ENCODE measurements at regions not wholly inside any gene's neighbourhood (a gene's known extent, or its start where the extent isn't known, plus 50 kb on each side); places are given as distances from the start of the nearest gene placed in this dataset.

DNA sequence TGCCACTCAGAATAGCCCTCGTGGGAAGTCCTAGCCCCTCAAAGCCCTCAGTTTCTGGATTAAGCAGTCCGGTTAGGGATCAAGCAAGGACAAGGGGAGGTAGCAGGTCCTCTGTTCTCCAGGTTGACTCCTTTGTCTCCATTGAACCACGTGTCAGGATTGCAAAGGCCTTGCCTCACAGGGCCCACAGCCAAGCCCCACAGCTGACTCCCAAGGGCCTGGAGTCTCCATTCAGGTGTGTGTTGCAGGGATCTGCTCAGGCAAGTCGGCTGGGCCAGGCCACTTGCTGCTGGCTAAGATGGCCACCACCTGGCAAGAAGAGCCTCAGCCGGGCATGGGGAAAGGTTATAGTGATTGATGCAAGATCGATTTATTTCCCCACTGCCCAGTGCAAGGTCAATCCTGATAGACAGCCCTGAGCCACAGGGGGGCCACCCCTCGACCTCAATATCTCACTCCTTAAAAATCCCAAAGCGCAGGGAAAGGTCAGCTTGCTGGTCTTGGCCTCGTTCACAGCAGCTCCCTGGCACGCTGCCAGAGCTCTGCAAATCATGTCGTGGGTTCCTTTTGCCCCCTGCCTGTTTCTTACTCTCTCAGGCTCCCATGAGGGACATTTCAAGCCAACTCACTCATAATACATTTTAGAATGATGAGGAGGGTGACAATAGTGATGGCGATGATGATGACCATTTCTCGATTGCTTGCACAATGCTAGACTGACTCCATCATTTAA, 75.9 kb downstream of the EDN3 start:
- 63% methylated on average over 8 of the region's 13 CpGs for WGBS (ENCODE audit: insufficient coverage)
- no peak for DNase-seq (ENCODE audit: low read depth in 4 of 6, low spot score in 6 of 6)
- no peaks in the 10 kb centered on the region for H3K27me3 ChIP-seq (ENCODE audit: control insufficient read depth, insufficient read depth, low read length)
- H3K36me3 ChIP-seq (ENCODE audit: control insufficient read depth, insufficient read depth, low read length): no peaks in the 10 kb centered on the region
- peaks cover 9% of the 10 kb centered on the region for H3K4me1 ChIP-seq (ENCODE audit: control insufficient read depth, insufficient read depth, low read length)
- no peaks in the 10 kb centered on the region for H3K9me3 ChIP-seq (ENCODE audit: control insufficient read depth, insufficient read depth, low read length)
- H3K4me3 ChIP-seq (ENCODE audit: low read depth, low read length): no peak overlapping the region
- no peak overlapping the region for H3K27ac ChIP-seq (ENCODE audit: low read depth, low read length)

DNA sequence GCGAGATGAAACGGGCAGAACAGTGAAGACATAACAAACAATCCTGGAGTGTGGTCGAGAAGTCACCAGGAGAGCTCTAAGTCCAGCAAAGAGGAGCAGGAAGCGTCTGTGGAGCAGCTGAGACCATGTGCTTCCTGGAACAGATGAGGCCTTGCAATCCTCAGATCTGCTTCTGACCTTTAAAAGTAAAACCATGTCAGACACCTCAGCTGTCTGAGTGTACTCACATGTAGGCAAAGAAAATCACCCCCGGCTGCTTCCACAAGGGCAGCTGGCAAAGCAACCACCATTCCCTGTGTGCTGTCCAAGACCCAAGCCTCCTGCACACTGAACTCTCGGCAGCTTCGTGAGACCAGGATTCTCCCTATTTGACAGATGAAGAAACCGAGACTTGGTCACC, 76.6 kb downstream of the EDN3 start:
- peaks cover 16% of the 10 kb centered on the region for H3K4me1 ChIP-seq (ENCODE audit: control insufficient read depth, insufficient read depth, low read length)
- no peak for DNase-seq (ENCODE audit: low read depth in 4 of 6, low spot score in 6 of 6)
- H3K27ac ChIP-seq (ENCODE audit: low read depth, low read length): no peak overlapping the region
- H3K9me3 ChIP-seq (ENCODE audit: control insufficient read depth, insufficient read depth, low read length): no peaks in the 10 kb centered on the region
- no peaks in the 10 kb centered on the region for H3K36me3 ChIP-seq (ENCODE audit: control insufficient read depth, insufficient read depth, low read length)
- no peaks in the 10 kb centered on the region for H3K27me3 ChIP-seq (ENCODE audit: control insufficient read depth, insufficient read depth, low read length)
- 67% methylated on average over 5 of the region's 8 CpGs for WGBS (ENCODE audit: insufficient coverage)
- H3K4me3 ChIP-seq (ENCODE audit: low read depth, low read length): no peak overlapping the region

DNA sequence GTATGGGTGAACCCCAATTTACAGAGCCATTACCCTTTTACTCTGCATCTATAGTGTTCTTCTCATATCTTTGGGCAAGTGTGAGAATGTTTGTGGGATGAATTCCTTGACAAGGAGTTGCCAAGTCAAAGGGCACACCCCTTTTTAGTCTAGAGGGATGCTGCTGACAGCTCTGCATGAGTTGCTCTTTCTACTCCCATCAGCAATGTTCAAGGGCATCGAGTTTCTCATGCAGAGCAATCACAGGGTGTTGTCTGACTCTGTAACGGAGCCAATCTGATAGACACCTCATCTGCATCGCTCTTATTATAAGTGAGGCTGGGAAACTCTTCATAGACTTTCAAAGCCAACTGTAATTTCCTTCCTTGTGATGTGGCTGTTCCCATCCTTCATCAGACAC, 77.4 kb downstream of the EDN3 start:
- Histone ChIP-seq H3K36me3 (ENCODE audit: control insufficient read depth, insufficient read depth, low read length) (no peaks in the 10 kb centered on the region), H3K4me3 (ENCODE audit: low read depth, low read length) (no peak overlapping the region), H3K27ac (ENCODE audit: low read depth, low read length) (no peak overlapping the region), H3K9me3 (ENCODE audit: control insufficient read depth, insufficient read depth, low read length) (no peaks in the 10 kb centered on the region), H3K27me3 (ENCODE audit: control insufficient read depth, insufficient read depth, low read length) (no peaks in the 10 kb centered on the region), H3K4me1 (ENCODE audit: control insufficient read depth, insufficient read depth, low read length) (peaks cover 25% of the 10 kb centered on the region)
- DNase-seq (ENCODE audit: low read depth in 4 of 6, low spot score in 6 of 6): no peak
- WGBS (ENCODE audit: insufficient coverage): 40% methylated on average over 1 of the region's 3 CpGs

DNA sequence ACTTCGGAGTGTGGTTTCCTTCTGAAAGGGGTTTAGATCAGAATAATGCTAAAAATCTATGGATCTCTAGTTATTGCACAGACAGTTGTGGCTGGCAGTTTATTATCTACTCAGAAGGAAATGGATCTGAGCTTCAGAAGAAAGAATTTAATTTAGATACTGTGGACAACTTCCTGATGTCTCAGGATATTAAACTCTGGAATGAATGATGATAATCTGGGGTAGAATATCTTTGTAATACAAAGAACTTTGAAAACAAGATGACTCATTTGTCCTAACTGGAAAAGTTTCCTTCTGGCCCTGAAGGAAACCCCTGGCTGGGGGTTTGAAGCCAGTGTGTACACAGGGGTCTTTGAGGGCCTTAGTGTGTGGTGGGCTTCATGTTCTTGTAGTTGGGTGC, 78.0 kb downstream of the EDN3 start:
- no peak overlapping the region for H3K27ac ChIP-seq (ENCODE audit: low read depth, low read length)
- no peaks in the 10 kb centered on the region for H3K27me3 ChIP-seq (ENCODE audit: control insufficient read depth, insufficient read depth, low read length)
- no peak overlapping the region for H3K4me3 ChIP-seq (ENCODE audit: low read depth, low read length)
- H3K36me3 ChIP-seq (ENCODE audit: control insufficient read depth, insufficient read depth, low read length): no peaks in the 10 kb centered on the region
- no CpG with 5 or more reads among the region's 1 CpG for WGBS (ENCODE audit: insufficient coverage)
- peaks cover 26% of the 10 kb centered on the region for H3K4me1 ChIP-seq (ENCODE audit: control insufficient read depth, insufficient read depth, low read length)
- no peaks in the 10 kb centered on the region for H3K9me3 ChIP-seq (ENCODE audit: control insufficient read depth, insufficient read depth, low read length)
- no peak for DNase-seq (ENCODE audit: low read depth in 4 of 6, low spot score in 6 of 6)

DNA sequence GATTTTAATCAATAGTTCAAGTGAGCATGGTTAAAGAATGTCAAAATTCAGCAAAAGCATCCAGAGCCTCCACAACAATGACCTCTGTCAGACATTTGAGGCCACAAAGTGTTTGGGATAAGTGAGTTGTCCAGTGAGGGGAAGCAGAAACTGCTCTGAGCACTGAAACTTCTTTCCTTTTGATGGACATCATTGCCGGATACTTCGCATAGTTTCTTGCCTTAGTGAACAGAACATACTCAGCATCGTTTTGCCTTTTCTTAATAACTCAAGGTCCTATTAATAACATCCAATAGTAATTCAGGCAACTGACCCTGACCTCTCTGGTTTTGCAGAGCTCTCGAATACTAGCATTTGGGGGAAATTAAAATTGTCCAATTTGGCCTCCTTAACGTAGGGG, 78.6 kb downstream of the EDN3 start:
- DNase-seq (ENCODE audit: low read depth in 4 of 6, low spot score in 6 of 6): no peak
- no peak overlapping the region for H3K27ac ChIP-seq (ENCODE audit: low read depth, low read length)
- 74% methylated on average over 3 of the region's 5 CpGs for WGBS (ENCODE audit: insufficient coverage)

DNA sequence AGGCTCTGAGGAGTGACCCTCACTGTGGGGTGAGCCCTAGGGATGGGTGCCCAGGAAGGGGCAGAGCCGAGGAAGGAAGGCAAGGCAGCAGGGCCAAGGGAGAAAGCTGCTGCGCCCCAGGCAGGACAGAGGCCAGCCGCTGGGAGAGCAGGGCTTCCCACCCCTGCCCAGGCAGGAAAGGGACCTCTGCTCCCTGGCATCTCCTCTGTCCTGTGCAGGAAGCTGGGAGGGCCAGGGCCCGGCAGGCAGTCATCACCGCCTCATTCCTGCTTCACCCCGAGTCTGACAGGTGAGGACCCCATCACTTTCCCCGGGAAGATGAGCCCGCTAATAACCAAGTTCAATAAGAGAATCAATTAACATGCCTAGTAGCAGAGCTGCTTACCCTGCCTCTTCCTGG, 81.3 kb downstream of the EDN3 start:
- WGBS (ENCODE audit: insufficient coverage): 56% methylated on average over 7 of the region's 8 CpGs
- no peak for DNase-seq (ENCODE audit: low read depth in 4 of 6, low spot score in 6 of 6)
- peaks cover 21% of the 10 kb centered on the region for H3K4me1 ChIP-seq (ENCODE audit: control insufficient read depth, insufficient read depth, low read length)
- no peaks in the 10 kb centered on the region for H3K27me3 ChIP-seq (ENCODE audit: control insufficient read depth, insufficient read depth, low read length)
- H3K4me3 ChIP-seq (ENCODE audit: low read depth, low read length): no peak overlapping the region
- H3K36me3 ChIP-seq (ENCODE audit: control insufficient read depth, insufficient read depth, low read length): no peaks in the 10 kb centered on the region
- no peaks in the 10 kb centered on the region for H3K9me3 ChIP-seq (ENCODE audit: control insufficient read depth, insufficient read depth, low read length)
- H3K27ac ChIP-seq (ENCODE audit: low read depth, low read length): no peak overlapping the region

More for the DNA sequence above, 78.6 kb downstream of the EDN3 start:
- Histone ChIP-seq H3K27me3 (ENCODE audit: control insufficient read depth, insufficient read depth, low read length) (no peaks in the 10 kb centered on the region), H3K4me3 (ENCODE audit: low read depth, low read length) (no peak overlapping the region), H3K9me3 (ENCODE audit: control insufficient read depth, insufficient read depth, low read length) (no peaks in the 10 kb centered on the region), H3K4me1 (ENCODE audit: control insufficient read depth, insufficient read depth, low read length) (peaks cover 26% of the 10 kb centered on the region), H3K36me3 (ENCODE audit: control insufficient read depth, insufficient read depth, low read length) (no peaks in the 10 kb centered on the region)

DNA sequence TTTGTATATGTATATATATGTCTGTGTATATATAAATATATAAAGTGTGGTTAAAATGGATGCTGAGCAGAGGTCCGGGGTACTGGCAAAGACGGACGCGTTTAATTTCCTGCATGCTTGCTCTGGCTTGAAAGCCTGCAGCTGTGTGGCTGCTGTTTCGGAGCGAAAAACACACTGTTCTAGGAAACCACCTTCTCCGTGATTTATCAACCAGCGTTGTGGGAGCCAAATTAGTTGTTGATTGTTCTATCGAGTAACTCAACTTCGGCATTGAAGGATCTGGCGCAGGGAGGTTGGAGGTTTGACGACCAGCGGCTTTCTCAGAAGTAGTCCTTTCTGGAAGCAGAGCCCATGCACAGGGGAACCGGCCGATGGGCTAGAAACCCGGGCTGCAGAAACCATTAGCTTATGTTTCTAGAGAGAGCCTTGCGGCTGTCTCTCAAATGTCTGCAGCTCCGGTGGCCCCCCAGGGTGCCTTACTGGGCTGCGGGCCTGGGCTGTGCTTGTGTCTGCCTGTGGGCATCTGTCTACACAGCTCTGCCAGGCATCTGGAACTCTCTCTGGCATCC, 81.8 kb downstream of the EDN3 start:
- peak in 1 of 6 donors; percentile 78 for DNase-seq (ENCODE audit: low read depth in 4 of 6, low spot score in 6 of 6)
- Histone ChIP-seq H3K4me1 (ENCODE audit: control insufficient read depth, insufficient read depth, low read length) (peaks cover 22% of the 10 kb centered on the region), H3K27ac (ENCODE audit: low read depth, low read length) (no peak overlapping the region), H3K4me3 (ENCODE audit: low read depth, low read length) (no peak overlapping the region), H3K36me3 (ENCODE audit: control insufficient read depth, insufficient read depth, low read length) (no peaks in the 10 kb centered on the region), H3K9me3 (ENCODE audit: control insufficient read depth, insufficient read depth, low read length) (no peaks in the 10 kb centered on the region), H3K27me3 (ENCODE audit: control insufficient read depth, insufficient read depth, low read length) (no peaks in the 10 kb centered on the region)
- 66% methylated on average over 18 of the region's 19 CpGs for WGBS (ENCODE audit: insufficient coverage)

DNA sequence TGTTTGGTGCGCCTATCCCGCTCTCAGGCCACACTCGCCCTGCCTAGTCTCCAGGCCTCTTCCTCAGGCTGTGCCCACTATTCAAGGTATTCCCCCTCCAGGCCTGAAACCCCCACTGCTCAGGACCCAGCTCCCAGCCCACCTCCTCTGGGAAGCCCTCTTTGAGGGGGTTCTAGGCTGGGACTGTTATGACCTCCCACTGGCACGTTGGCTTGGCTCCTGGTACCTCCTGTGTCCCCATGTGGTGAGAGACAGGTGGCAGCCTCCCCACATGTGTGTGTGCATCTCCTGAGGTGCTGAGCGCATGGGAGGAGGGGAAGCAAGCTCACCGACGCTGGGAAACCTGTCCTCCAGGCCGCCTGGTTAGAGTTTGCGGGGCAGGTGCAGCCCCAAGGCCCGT, 82.5 kb downstream of the EDN3 start:
- 73% methylated on average over 10 of the region's 10 CpGs for WGBS (ENCODE audit: insufficient coverage)
- H3K36me3 ChIP-seq (ENCODE audit: control insufficient read depth, insufficient read depth, low read length): no peaks in the 10 kb centered on the region
- H3K27ac ChIP-seq (ENCODE audit: low read depth, low read length): no peak overlapping the region
- no peaks in the 10 kb centered on the region for H3K27me3 ChIP-seq (ENCODE audit: control insufficient read depth, insufficient read depth, low read length)
- H3K9me3 ChIP-seq (ENCODE audit: control insufficient read depth, insufficient read depth, low read length): no peaks in the 10 kb centered on the region
- H3K4me3 ChIP-seq (ENCODE audit: low read depth, low read length): no peak overlapping the region
- DNase-seq (ENCODE audit: low read depth in 4 of 6, low spot score in 6 of 6): no peak
- H3K4me1 ChIP-seq (ENCODE audit: control insufficient read depth, insufficient read depth, low read length): peaks cover 22% of the 10 kb centered on the region

DNA sequence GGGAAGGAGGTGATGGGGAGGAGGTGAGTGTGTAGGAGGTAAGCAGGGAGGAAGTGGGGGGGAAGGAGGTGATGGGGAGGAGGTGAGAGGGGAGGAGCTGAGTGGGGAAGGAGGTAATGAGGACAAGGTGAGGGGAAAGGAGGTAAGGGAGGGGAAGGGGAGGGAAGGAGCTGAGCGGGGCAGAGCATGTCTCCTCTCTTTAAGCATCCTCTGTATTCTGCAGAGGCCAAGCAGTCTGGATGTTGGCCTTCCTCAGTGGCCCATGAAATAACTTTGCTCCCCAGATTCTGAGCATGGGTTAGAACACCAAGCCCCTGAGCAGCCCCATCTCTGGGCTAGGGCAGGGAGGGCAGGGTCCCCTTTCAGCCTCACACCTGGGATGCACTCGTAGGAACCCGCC, 84.6 kb downstream of the EDN3 start:
- Histone ChIP-seq H3K27ac (ENCODE audit: low read depth, low read length) (no peak overlapping the region), H3K4me3 (ENCODE audit: low read depth, low read length) (no peak overlapping the region), H3K4me1 (ENCODE audit: control insufficient read depth, insufficient read depth, low read length) (peaks cover 22% of the 10 kb centered on the region), H3K36me3 (ENCODE audit: control insufficient read depth, insufficient read depth, low read length) (no peaks in the 10 kb centered on the region), H3K27me3 (ENCODE audit: control insufficient read depth, insufficient read depth, low read length) (no peaks in the 10 kb centered on the region), H3K9me3 (ENCODE audit: control insufficient read depth, insufficient read depth, low read length) (no peaks in the 10 kb centered on the region)
- 94% methylated on average over 2 of the region's 3 CpGs for WGBS (ENCODE audit: insufficient coverage)
- no peak for DNase-seq (ENCODE audit: low read depth in 4 of 6, low spot score in 6 of 6)

DNA sequence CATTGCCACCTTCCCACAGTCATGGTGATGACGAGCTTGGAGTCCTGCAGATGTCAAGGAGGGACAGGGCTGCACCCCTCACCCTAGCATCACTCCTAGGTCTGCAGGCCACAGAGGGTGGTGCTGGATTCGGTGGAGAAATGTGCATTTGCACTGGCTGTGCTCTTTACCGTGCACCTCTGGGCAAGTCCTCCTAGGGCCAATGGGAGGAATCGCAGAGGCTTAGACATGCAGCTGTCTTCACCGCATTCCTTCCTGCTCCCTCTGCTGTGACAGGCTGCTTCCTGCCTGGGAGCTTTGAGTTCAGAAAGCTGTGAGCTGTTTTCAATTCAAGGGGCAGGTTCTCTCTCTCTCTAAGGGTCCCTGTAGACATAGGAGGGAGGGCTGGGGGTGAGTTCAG, 85.1 kb downstream of the EDN3 start:
- WGBS (ENCODE audit: insufficient coverage): 44% methylated on average over 5 of the region's 5 CpGs
- peaks cover 22% of the 10 kb centered on the region for H3K4me1 ChIP-seq (ENCODE audit: control insufficient read depth, insufficient read depth, low read length)
- no peak overlapping the region for H3K27ac ChIP-seq (ENCODE audit: low read depth, low read length)
- no peaks in the 10 kb centered on the region for H3K36me3 ChIP-seq (ENCODE audit: control insufficient read depth, insufficient read depth, low read length)
- DNase-seq (ENCODE audit: low read depth in 4 of 6, low spot score in 6 of 6): peak in 1 of 6 donors; percentile 29
- no peaks in the 10 kb centered on the region for H3K27me3 ChIP-seq (ENCODE audit: control insufficient read depth, insufficient read depth, low read length)
- no peaks in the 10 kb centered on the region for H3K9me3 ChIP-seq (ENCODE audit: control insufficient read depth, insufficient read depth, low read length)
- no peak overlapping the region for H3K4me3 ChIP-seq (ENCODE audit: low read depth, low read length)

Measured in spinal cord (tissue), 9 donors.